ENCODE measurements at regions not wholly inside any gene's neighbourhood (a gene's known extent, or its start where the extent isn't known, plus 50 kb on each side); places are given as distances from the start of the nearest gene placed in this dataset.

DNA sequence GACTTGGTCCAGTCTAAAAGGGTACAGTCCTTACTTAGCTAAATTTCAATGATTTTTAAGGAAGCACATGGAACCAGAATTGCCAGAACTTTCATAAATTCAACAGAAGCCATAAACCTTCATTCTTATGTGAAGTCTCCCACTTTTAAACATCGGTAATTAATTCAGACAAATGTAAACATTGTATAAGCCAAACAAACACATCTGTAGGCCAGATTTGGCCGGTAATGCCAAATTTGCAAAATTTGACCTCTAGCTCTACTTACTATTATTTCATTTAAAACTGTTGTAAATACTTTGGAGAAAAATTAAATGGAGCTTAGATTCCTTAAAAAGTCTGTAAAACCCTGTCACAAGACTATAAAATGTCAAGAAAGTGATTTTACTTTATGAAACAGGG is 83.2 kb upstream of the GALNT5 start:
- no peaks in the 10 kb centered on the region for H3K36me3 Mint-ChIP-seq
- TF ChIP-seq PRRX2 (CRISPR knock-in tag; IDR thresholded peaks at IDR 0.05) (no peak), MYBL2 (CRISPR knock-in tag; IDR thresholded peaks at IDR 0.05) (no peak), ZNF219 (CRISPR knock-in tag; IDR thresholded peaks at IDR 0.05; ENCODE audit: borderline replicate concordance) (no peak)
- TF ChIP-seq, protein P1, sequence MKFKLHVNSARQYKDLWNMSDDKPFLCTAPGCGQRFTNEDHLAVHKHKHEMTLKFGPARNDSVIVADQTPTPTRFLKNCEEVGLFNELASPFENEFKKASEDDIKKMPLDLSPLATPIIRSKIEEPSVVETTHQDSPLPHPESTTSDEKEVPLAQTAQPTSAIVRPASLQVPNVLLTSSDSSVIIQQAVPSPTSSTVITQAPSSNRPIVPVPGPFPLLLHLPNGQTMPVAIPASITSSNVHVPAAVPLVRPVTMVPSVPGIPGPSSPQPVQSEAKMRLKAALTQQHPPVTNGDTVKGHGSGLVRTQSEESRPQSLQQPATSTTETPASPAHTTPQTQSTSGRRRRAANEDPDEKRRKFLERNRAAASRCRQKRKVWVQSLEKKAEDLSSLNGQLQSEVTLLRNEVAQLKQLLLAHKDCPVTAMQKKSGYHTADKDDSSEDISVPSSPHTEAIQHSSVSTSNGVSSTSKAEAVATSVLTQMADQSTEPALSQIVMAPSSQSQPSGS (CRISPR knock-in tag; IDR thresholded peaks at IDR 0.05; ENCODE audit: borderline replicate concordance, low read depth): no peak
- TF ChIP-seq, protein P2, sequence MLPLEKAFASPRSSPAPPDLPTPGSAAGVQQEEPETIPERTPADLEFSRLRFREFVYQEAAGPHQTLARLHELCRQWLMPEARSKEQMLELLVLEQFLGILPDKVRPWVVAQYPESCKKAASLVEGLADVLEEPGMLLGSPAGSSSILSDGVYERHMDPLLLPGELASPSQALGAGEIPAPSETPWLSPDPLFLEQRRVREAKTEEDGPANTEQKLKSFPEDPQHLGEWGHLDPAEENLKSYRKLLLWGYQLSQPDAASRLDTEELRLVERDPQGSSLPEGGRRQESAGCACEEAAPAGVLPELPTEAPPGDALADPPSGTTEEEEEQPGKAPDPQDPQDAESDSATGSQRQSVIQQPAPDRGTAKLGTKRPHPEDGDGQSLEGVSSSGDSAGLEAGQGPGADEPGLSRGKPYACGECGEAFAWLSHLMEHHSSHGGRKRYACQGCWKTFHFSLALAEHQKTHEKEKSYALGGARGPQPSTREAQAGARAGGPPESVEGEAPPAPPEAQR (CRISPR knock-in tag; IDR thresholded peaks at IDR 0.05): no peak
- TF ChIP-seq, protein P3, sequence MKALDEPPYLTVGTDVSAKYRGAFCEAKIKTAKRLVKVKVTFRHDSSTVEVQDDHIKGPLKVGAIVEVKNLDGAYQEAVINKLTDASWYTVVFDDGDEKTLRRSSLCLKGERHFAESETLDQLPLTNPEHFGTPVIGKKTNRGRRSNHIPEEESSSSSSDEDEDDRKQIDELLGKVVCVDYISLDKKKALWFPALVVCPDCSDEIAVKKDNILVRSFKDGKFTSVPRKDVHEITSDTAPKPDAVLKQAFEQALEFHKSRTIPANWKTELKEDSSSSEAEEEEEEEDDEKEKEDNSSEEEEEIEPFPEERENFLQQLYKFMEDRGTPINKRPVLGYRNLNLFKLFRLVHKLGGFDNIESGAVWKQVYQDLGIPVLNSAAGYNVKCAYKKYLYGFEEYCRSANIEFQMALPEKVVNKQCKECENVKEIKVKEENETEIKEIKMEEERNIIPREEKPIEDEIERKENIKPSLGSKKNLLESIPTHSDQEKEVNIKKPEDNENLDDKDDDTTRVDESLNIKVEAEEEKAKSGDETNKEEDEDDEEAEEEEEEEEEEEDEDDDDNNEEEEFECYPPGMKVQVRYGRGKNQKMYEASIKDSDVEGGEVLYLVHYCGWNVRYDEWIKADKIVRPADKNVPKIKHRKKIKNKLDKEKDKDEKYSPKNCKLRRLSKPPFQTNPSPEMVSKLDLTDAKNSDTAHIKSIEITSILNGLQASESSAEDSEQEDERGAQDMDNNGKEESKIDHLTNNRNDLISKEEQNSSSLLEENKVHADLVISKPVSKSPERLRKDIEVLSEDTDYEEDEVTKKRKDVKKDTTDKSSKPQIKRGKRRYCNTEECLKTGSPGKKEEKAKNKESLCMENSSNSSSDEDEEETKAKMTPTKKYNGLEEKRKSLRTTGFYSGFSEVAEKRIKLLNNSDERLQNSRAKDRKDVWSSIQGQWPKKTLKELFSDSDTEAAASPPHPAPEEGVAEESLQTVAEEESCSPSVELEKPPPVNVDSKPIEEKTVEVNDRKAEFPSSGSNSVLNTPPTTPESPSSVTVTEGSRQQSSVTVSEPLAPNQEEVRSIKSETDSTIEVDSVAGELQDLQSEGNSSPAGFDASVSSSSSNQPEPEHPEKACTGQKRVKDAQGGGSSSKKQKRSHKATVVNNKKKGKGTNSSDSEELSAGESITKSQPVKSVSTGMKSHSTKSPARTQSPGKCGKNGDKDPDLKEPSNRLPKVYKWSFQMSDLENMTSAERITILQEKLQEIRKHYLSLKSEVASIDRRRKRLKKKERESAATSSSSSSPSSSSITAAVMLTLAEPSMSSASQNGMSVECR (CRISPR knock-in tag; IDR thresholded peaks at IDR 0.05; ENCODE audit: borderline replicate concordance): no peak
- ChIA-PET POLR2A (no interaction called here), CTCF (no interaction called here)
- no peaks in the 10 kb centered on the region for H3K27me3 Mint-ChIP-seq (ENCODE audit: low read depth)
- no peak for ATAC-seq
- no peak for DNase-seq (ENCODE audit: low spot score)
- H3K4me3 Mint-ChIP-seq: no peak overlapping the region
- H3K27ac Mint-ChIP-seq: no peak overlapping the region
- peaks cover 16% of the 10 kb centered on the region for H3K9me3 Mint-ChIP-seq
- H3K4me1 Mint-ChIP-seq: no peaks in the 10 kb centered on the region

DNA sequence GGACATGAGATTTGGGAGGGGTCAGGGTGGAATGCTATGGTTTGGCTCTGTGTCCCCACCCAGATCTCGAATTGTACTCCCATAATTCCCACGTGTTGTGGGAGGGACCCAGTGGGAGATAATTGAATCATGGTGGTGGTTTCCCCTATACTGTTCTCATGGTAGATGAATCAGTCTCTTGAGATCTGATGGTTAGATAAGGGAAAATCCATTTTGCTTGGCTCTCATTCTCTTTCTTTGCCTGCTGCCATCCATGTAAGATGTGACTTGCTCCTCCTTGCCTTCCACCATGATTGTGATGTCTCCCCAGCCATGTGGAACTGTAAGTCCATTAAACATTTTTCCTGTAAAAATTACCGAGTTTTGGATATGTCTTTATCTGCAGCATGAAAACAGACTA is 80.9 kb upstream of the GALNT5 start:
- TF ChIP-seq JUN (CRISPR knock-in tag; IDR thresholded peaks at IDR 0.05) (no peak), ZNF423 (CRISPR knock-in tag; IDR thresholded peaks at IDR 0.05) (no peak), TEAD4 (CRISPR knock-in tag; IDR thresholded peaks at IDR 0.05) (no peak), KAT7 (CRISPR knock-in tag; IDR thresholded peaks at IDR 0.05; ENCODE audit: borderline replicate concordance) (no peak), EMX1 (CRISPR knock-in tag; IDR thresholded peaks at IDR 0.05) (no peak), ZNF232 (CRISPR knock-in tag; IDR thresholded peaks at IDR 0.05) (no peak)
- TF ChIP-seq, protein P4, sequence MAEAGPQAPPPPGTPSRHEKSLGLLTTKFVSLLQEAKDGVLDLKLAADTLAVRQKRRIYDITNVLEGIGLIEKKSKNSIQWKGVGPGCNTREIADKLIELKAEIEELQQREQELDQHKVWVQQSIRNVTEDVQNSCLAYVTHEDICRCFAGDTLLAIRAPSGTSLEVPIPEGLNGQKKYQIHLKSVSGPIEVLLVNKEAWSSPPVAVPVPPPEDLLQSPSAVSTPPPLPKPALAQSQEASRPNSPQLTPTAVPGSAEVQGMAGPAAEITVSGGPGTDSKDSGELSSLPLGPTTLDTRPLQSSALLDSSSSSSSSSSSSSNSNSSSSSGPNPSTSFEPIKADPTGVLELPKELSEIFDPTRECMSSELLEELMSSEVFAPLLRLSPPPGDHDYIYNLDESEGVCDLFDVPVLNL (CRISPR knock-in tag; IDR thresholded peaks at IDR 0.05; ENCODE audit: borderline replicate concordance, low read depth): no peak
- TF ChIP-seq, protein P5, sequence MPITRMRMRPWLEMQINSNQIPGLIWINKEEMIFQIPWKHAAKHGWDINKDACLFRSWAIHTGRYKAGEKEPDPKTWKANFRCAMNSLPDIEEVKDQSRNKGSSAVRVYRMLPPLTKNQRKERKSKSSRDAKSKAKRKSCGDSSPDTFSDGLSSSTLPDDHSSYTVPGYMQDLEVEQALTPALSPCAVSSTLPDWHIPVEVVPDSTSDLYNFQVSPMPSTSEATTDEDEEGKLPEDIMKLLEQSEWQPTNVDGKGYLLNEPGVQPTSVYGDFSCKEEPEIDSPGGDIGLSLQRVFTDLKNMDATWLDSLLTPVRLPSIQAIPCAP (CRISPR knock-in tag; IDR thresholded peaks at IDR 0.05): no peak
- TF ChIP-seq, protein P6, sequence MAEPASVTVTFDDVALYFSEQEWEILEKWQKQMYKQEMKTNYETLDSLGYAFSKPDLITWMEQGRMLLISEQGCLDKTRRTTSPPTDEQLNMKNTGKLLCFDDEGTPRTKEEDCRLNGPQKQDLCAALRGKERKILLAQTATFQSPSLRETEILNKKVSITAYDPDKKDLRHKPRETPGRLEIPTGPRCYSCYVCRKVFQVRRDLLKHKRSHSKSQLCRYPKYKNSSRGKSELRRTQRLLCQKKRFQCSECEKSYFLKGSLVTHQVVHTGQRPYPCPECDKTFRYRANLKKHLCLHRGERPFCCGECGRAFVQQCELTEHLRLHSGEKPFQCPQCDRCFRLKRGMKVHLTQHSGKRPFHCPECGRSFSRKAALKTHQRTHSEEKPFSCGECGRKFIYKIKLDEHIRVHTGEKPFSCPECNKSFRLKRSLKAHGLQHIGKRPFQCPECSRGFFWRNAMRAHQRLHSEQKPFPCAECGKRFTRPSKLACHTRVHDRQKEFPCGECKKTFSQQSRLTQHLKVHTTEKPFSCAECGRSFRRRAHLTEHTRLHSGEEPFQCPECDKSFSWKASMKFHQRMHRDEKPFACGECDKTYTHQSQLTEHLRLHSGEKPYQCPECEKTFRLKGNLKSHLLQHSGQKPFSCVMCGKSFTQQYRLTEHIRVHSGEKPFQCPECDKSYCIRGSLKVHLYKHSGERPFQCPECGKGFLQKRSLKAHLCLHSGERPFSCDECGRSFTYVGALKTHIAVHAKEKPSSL (CRISPR knock-in tag; conservative IDR thresholded peaks at IDR 0.05): no peak
- Mint-ChIP-seq H3K27me3 (ENCODE audit: low read depth) (no peaks in the 10 kb centered on the region), H3K27ac (no peak overlapping the region), H3K4me1 (no peaks in the 10 kb centered on the region), H3K4me3 (no peak overlapping the region), H3K36me3 (no peaks in the 10 kb centered on the region), H3K9me3 (peaks cover 16% of the 10 kb centered on the region)
- ATAC-seq (no peak), DNase-seq (ENCODE audit: low spot score) (no peak)
- POLR2A ChIA-PET: no interaction called here
- CTCF ChIA-PET: no interaction called here
